Thoracic aorta (tissue), 2 donors: ENCODE measurements at regions not wholly inside any gene's neighbourhood (a gene's known extent, or its start where the extent isn't known, plus 50 kb on each side); places are given as distances from the start of the nearest gene placed in this dataset.
"Not testable (repeated sequence)": the region's sequence is repeated elsewhere in the genome, so short reads cannot be mapped to it uniquely, and the experiment has no call there.

Source experiments
- ATAC-seq: fragments of 150-250 bp; one replicate; pipeline ENCODE4 v1.8.0; 2017; ENCODE audit warnings: low read depth; ENCODE audit not compliant: insufficient number of reproducible peaks, low FRiP score
- DNase-seq: peaks from one replicate; pipeline ENCODE4 v3.0.0-alpha.2; 2020; ENCODE audit warnings: low spot score
- H3K27ac ChIP-seq, 2 donors: fragments of 200-600 bp; sonication (generic); 1 replicate in 1 of 2; 2 replicates in 1 of 2; pipeline ENCODE4 v1.5.1; 2016; ENCODE audit warnings: mild to moderate bottlenecking in 2 of 2, moderate library complexity in 2 of 2
- H3K27me3 ChIP-seq: fragments of 200-600 bp; sonication (generic); replicated peaks from 2 replicates; pipeline ENCODE4 v1.6.0; 2016; ENCODE audit warnings: mild to moderate bottlenecking; ENCODE audit not compliant: insufficient read depth
- H3K36me3 ChIP-seq: fragments of 200-600 bp; sonication (generic); one replicate; pipeline ENCODE4 v1.5.1; 2016
- H3K4me1 ChIP-seq, 2 donors: fragments of 200-600 bp; sonication (generic); 1 replicate in 1 of 2; 2 replicates in 1 of 2; pipeline versions ENCODE4 v1.5.1 to v1.6.0; 2016; ENCODE audit warnings: low read depth in 2 of 2, mild to moderate bottlenecking in 1 of 2; ENCODE audit not compliant: control insufficient read depth in 1 of 2
- H3K4me3 ChIP-seq: fragments of 200-600 bp; sonication (generic); 2 replicates; pipeline ENCODE4 v1.5.1; 2016; ENCODE audit warnings: mild to moderate bottlenecking
- H3K9me3 ChIP-seq: fragments of 200-600 bp; sonication (generic); 2 replicates; pipeline ENCODE4 v1.5.1; 2016

DNA sequence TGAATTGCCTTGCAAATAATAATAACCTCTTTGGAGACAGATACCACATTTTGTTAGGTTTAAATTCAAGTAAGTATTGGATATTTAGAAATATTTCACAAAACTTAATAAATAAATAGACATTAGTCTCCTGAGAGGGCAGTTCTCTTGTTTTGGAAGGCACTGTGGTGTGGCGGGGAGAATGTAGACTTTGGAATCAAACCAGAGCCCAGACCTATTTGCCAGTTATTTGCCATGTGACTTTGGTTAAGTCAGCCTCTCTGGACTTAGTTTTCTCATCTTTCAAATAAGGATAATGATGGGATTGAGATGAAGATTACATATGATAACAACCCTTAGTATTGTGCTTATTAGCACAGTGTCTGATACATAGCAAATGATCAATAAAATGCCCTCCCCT, 1835.6 kb downstream of the KHDRBS2 start:
- not testable (repeated sequence) for H3K36me3 ChIP-seq, H3K9me3 ChIP-seq, H3K27ac ChIP-seq, H3K27me3 ChIP-seq, DNase-seq, H3K4me3 ChIP-seq, ATAC-seq, H3K4me1 ChIP-seq

DNA sequence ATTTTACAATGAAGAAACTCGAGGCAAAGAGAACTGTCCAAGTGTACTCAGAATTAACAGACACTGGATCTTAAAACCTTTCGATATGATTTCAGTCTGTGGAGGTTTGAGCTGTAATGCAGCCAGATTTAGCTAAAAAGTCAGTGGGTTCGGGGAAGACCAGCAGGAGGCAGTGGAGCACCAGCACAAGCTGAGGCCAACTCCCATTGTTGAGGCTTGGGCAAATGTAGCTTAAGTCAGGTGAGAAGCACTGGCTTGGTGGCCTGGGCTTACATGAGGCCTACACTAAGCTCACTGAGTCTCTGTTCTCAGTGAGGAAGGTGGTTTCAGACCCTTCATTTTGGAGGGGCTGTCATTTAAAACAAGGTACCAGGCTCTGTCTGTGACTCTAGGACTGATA, 1841.5 kb downstream of the KHDRBS2 start:
- not testable (repeated sequence) for H3K27ac ChIP-seq, H3K36me3 ChIP-seq, H3K9me3 ChIP-seq, H3K27me3 ChIP-seq, ATAC-seq, DNase-seq, H3K4me1 ChIP-seq, H3K4me3 ChIP-seq

DNA sequence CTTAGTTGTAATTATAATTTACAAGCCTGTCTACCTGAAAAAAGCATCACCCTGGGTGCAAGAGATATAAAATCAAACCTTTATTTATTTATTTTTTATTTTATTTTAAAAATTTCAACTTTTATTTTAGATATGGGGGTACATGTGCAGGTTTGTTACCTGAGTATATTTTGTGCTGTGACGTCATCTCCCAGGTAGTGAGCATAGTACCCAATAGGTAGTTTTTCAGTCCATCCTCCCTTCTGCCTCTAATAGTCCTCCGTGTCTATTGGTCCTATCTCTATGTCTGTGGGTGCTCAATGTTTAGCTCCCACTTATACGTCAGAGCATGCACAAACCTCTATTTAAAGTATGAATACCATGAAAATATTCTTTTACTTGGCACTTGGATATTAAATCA, 1846.3 kb downstream of the KHDRBS2 start:
- ATAC-seq, H3K36me3 ChIP-seq, H3K4me3 ChIP-seq, DNase-seq, H3K9me3 ChIP-seq, H3K27ac ChIP-seq, H3K4me1 ChIP-seq, H3K27me3 ChIP-seq: not testable (repeated sequence)

- not testable (repeated sequence) for H3K4me3 ChIP-seq, ATAC-seq, DNase-seq, H3K4me1 ChIP-seq, H3K27me3 ChIP-seq, H3K9me3 ChIP-seq, H3K27ac ChIP-seq, H3K36me3 ChIP-seq
Observed at GRCh38 chr6:60422691-60423090, 1863.3 kb downstream of the KHDRBS2 start.

DNA sequence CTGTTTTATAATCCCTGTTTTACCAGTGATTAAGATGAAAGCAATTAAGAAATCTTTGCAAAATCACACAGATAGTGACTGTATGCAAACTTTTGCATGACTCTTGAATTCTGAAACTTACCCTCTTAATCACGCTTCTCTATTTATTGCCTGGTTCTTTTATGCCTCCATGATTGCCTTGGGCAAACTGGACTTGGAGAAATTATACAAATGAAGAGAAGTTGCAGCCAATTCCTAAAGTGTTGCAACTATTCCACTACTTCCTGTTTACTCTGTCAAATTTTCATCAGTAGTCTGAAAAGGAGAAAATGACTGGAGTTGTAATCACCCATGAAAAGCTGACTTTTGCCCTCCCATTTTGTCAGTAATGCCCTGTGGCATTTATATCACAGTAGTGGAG, 1869.9 kb downstream of the KHDRBS2 start:
- not testable (repeated sequence) for H3K4me3 ChIP-seq, H3K27me3 ChIP-seq, H3K4me1 ChIP-seq, H3K27ac ChIP-seq, DNase-seq, H3K36me3 ChIP-seq, H3K9me3 ChIP-seq, ATAC-seq

DNA sequence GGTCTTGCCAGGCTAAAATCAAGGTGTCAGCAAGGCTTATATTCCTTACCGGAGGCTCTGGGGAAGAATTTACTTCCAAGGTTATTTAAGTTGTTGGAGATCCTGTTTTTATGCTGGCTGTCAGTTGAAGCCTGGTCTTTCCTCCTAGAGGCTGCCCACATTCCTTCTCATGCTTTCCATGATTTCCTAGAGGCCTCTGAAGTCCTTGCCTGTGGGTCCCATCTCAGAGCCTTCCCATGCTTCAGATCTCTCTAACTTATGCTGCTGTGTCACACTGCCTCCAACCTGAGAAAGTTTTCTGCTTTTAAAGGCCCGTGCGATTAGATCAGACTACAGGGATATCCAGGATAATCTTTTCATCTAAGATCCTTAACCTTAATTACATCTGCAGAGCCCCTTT, 1877.3 kb downstream of the KHDRBS2 start:
- not testable (repeated sequence) for ATAC-seq, H3K4me3 ChIP-seq, DNase-seq, H3K4me1 ChIP-seq, H3K9me3 ChIP-seq, H3K36me3 ChIP-seq, H3K27ac ChIP-seq, H3K27me3 ChIP-seq

DNA sequence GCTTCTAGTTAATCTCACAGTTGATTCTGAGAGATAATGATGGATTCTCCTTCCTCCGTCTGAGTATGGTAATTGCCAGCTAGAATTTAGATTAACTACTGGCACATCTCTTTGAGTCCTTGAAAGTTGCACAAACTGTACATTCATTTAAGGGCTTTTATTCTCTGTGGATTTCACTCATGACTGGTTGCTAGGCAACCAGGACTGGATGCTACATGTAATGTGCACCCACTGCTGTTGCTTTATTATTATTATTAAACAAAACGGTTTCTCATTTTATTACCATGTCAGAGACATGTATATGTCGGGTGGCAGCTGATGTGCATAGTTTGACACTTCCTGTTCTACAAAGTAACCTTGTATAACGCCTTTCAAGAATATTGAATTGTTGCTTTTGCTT, 1882.8 kb downstream of the KHDRBS2 start:
- not testable (repeated sequence) for H3K27ac ChIP-seq, H3K4me1 ChIP-seq, H3K9me3 ChIP-seq, H3K27me3 ChIP-seq, H3K36me3 ChIP-seq, DNase-seq, ATAC-seq, H3K4me3 ChIP-seq

GRCh38 chr6:60402490-60402889, 1883.5 kb downstream of the KHDRBS2 start:
- DNase-seq, H3K4me3 ChIP-seq, H3K4me1 ChIP-seq, H3K36me3 ChIP-seq, H3K27me3 ChIP-seq, ATAC-seq, H3K9me3 ChIP-seq, H3K27ac ChIP-seq: not testable (repeated sequence)

DNA sequence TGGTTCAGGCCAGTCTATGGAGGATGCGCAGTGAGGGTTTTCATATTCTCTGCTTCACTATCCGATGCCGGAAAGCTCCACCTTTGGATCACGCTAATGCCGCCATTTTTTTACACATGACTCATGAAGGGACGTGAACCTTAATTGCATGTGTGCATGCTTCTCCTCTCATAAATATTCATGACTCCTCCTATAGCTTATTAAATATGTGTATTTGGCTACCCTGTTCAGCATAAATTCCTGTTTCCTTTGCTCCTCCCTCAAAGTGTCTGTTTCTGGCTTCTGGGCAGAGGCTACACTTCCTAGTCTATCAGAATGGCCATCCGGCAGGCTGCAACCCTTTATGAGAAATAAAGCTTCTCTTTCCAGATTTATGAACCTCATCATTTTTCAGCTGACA, 1890.8 kb downstream of the KHDRBS2 start:
- ATAC-seq, H3K27me3 ChIP-seq: not testable (repeated sequence)

DNA sequence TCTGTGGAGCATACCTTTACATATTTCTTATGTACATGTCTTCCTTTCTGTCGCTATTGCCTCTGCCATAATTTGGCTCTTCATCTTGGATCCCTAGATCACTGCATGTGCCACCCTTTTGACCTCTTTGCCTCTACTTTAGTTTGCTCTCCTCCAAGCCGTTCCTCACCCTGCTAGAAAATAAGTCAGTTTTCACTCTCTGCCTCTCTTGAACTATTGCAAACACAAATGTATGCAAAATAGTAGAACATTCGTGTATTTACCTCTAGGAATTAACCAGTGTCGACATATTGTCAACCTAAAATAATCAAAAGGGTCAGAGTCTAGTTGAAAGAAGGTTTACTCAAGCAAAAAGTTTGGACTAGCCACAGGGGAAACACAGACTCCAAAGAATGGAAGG, 1893.1 kb downstream of the KHDRBS2 start:
- not testable (repeated sequence) for H3K9me3 ChIP-seq, H3K4me1 ChIP-seq, DNase-seq, H3K27ac ChIP-seq, ATAC-seq, H3K27me3 ChIP-seq, H3K4me3 ChIP-seq, H3K36me3 ChIP-seq

More for the DNA sequence above, 1890.8 kb downstream of the KHDRBS2 start:
- H3K27ac ChIP-seq, H3K9me3 ChIP-seq, H3K4me1 ChIP-seq, DNase-seq, H3K36me3 ChIP-seq, H3K4me3 ChIP-seq: not testable (repeated sequence)

GRCh38 chr6:60389094-60389493, 1896.9 kb downstream of the KHDRBS2 start:
- DNase-seq, H3K36me3 ChIP-seq, H3K27me3 ChIP-seq, H3K4me3 ChIP-seq, H3K27ac ChIP-seq, H3K4me1 ChIP-seq, ATAC-seq, H3K9me3 ChIP-seq: not testable (repeated sequence)

DNA sequence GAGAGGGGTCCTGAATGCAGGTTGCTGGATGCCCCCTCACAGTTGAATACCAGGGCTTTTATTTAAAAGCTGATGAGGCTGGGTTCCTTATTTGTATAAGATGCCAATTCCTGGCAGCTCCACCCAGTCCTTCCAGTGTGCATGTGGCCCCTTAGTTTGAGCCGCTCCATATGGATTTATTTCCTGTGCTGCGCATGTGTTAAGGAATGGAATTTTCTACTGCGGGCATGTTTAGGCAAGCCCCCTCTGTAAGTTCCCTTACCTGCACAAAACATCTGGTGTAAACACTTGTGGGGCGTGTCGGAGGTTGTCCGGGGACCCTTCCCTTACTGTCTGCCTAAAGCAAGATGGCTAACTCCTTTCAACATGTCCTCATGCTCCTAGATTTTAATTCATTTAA, 1901.4 kb downstream of the KHDRBS2 start:
- H3K4me3 ChIP-seq, result not testable (repeated sequence)

DNA sequence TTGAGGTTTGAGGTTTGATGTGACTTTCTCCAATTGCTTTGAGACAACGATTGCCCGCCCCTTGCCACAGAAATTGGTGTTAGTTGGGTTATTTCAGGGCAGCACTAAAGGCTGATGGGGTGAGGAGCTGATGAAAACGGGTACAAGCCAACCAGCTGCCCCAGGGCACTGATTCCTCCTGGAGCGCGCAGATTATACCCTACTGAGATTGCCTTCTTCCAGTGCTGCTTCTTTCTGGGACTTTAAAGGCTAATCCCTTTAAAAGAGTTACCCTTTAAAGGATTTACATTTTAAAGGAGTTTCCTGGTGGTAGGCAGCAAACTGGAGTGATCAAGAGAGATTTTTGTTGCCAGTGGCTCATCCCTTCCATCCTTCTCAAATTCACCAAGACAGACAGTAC, 1903.3 kb downstream of the KHDRBS2 start:
- H3K36me3 ChIP-seq, H3K27ac ChIP-seq, H3K9me3 ChIP-seq, ATAC-seq, H3K27me3 ChIP-seq, H3K4me3 ChIP-seq, DNase-seq, H3K4me1 ChIP-seq: not testable (repeated sequence)

More for the DNA sequence above, 1901.4 kb downstream of the KHDRBS2 start:
- not testable (repeated sequence) for ATAC-seq, H3K36me3 ChIP-seq, H3K4me1 ChIP-seq, DNase-seq, H3K9me3 ChIP-seq, H3K27ac ChIP-seq, H3K27me3 ChIP-seq
